Endothelial cell of umbilical vein (primary cell): ENCODE measurements at regions not wholly inside any gene's neighbourhood (a gene's known extent, or its start where the extent isn't known, plus 50 kb on each side); places are given as distances from the start of the nearest gene placed in this dataset.
"Not testable (repeated sequence)": the region's sequence is repeated elsewhere in the genome, so short reads cannot be mapped to it uniquely, and the experiment has no call there.

ENCODE experiments used
- BruUV-seq: library from RNA; stranded (reverse); fragments of 400-500 nt; replicated peaks from 2 replicates; lab custom pipeline; 2021; lab: Mats Ljungman, UMichigan
- CTCF ChIA-PET: fragments of 300-600, 350-600 bp; sonication (Branson Sonifier 250); formaldehyde crosslinking; loops from one replicate; lab custom pipeline; 2021; ENCODE audit warnings: antibody characterized with exemption, inconsistent platforms; lab: Charles Lee
- POLR2A ChIA-PET: fragments of 300-600, 350-600 bp; sonication (Branson Sonifier 250); formaldehyde crosslinking; loops from one replicate; lab custom pipeline; 2021; ENCODE audit warnings: antibody characterized with exemption, inconsistent platforms; lab: Charles Lee
- DNase-seq: peaks from one replicate; pipeline ENCODE4 v3.0.0-alpha.2; 2011; ENCODE audit warnings: low read depth, low spot score
- FAIRE-seq: peaks from 2 replicates; lab custom pipeline; 2011; peaks lifted over from hg19 to GRCh38; lab: Jason Lieb, UNC
- H2AFZ ChIP-seq: 2 replicates; pipeline ENCODE4 v1.6.0; 2012; ENCODE audit warnings: low read depth, low read length, control low read depth, inconsistent platforms
- H3K27ac ChIP-seq: 2 replicates; pipeline ENCODE4 v1.5.1; 2011; ENCODE audit warnings: low read depth, mild to moderate bottlenecking, control low read depth, low read length, moderate library complexity; ENCODE audit not compliant: insufficient read depth
- H3K27me3 ChIP-seq, 2 experiments: 2 replicates each; pipeline versions ENCODE4 v1.6.0 to v1.6.1; 2011; ENCODE audit warnings: low read length in 2 of 2, mixed read lengths in 1 of 2; ENCODE audit not compliant: control insufficient read depth in 2 of 2, insufficient read depth in 2 of 2
- H3K36me3 ChIP-seq, 2 experiments: 2 replicates in 1 of 2; 3 replicates in 1 of 2; pipeline ENCODE4 v1.5.1; 2011; ENCODE audit warnings: low read length in 2 of 2, mild to moderate bottlenecking in 1 of 2, moderate library complexity in 1 of 2; ENCODE audit not compliant: control insufficient read depth in 2 of 2, insufficient read depth in 2 of 2; ENCODE audit errors: extremely low read depth in 1 of 2
- H3K4me1 ChIP-seq: 3 replicates; pipeline ENCODE4 v1.5.1; 2011; ENCODE audit warnings: mild to moderate bottlenecking, low read length; ENCODE audit not compliant: control insufficient read depth, insufficient read depth; ENCODE audit errors: extremely low read depth
- H3K4me2 ChIP-seq: 2 replicates; pipeline ENCODE4 v1.6.1; 2011; ENCODE audit warnings: low read length, control low read depth, mixed read lengths; ENCODE audit not compliant: insufficient read depth
- H3K4me3 ChIP-seq, 3 experiments: fragments of 200-600 bp in 1 of 3; sonication (generic), shearing (Covaris generic) in 1 of 3; replicated peaks in 1 of 3; 2 replicates each; pipeline ENCODE4 v1.5.1; 2011 to 2016; ENCODE audit warnings: control low read depth in 3 of 3, low read length in 3 of 3, mild to moderate bottlenecking in 2 of 3, inconsistent platforms in 1 of 3, low read depth in 1 of 3, moderate library complexity in 1 of 3; ENCODE audit not compliant: insufficient read depth in 1 of 3
- H3K79me2 ChIP-seq: 2 replicates; pipeline ENCODE4 v1.6.0; 2012; ENCODE audit warnings: low read length, inconsistent platforms; ENCODE audit not compliant: control insufficient read depth, insufficient read depth
- H3K9ac ChIP-seq: replicated peaks from 2 replicates; pipeline ENCODE3; 2011; ENCODE audit warnings: low read length, control low read depth; ENCODE audit not compliant: insufficient read depth; ENCODE audit errors: extremely low read depth
- H3K9me1 ChIP-seq: replicated peaks from 3 replicates; pipeline ENCODE4 v1.6.0; 2011; ENCODE audit warnings: mild to moderate bottlenecking, low read length; ENCODE audit not compliant: control insufficient read depth, insufficient read depth; ENCODE audit errors: extremely low read depth
- H3K9me3 ChIP-seq: replicated peaks from 2 replicates; pipeline ENCODE4 v1.5.1; 2012; ENCODE audit warnings: low read length, inconsistent platforms; ENCODE audit not compliant: control insufficient read depth, insufficient read depth
- H4K20me1 ChIP-seq: replicated peaks from 2 replicates; pipeline ENCODE3; 2011; ENCODE audit warnings: mild to moderate bottlenecking, low read length; ENCODE audit not compliant: control insufficient read depth, insufficient read depth; ENCODE audit errors: extremely low read depth
- EZH2 ChIP-seq: IDR thresholded peaks from 2 replicates; pipeline ENCODE4 v1.6.1; 2012; ENCODE audit warnings: borderline replicate concordance, low read depth, mild to moderate bottlenecking, moderate library complexity, low read length, inconsistent platforms; ENCODE audit not compliant: severe bottlenecking
- GATA2 ChIP-seq: IDR thresholded peaks from 2 replicates; pipeline ENCODE4 v1.7.0; 2011; ENCODE audit warnings: low read depth, mild to moderate bottlenecking, moderate library complexity, mixed read lengths, low read length; ENCODE audit not compliant: insufficient read length, insufficient read depth
- MYC ChIP-seq: IDR thresholded peaks from one replicate; pipeline ENCODE4 v1.6.1; 2011; ENCODE audit warnings: mild to moderate bottlenecking, low read depth, low read length
- POLR2A ChIP-seq: IDR thresholded peaks from 2 replicates; pipeline ENCODE4 v1.6.1; 2012; ENCODE audit warnings: low read depth, mild to moderate bottlenecking, control low read depth, low read length
- POLR2AphosphoS5 ChIP-seq: IDR thresholded peaks from 2 replicates; pipeline ENCODE4 v1.6.1; 2012; ENCODE audit warnings: low read depth, mild to moderate bottlenecking, control low read depth, low read length, moderate library complexity; ENCODE audit not compliant: insufficient read depth
- dilution Hi-C: fragments of 300-500 bp; cut with MboI; formaldehyde crosslinking; loops from one replicate; pipeline ENCODE4 v1.15.0; 2019; ENCODE audit warnings: low sequenced_read_pairs; ENCODE audit not compliant: extremely low pct_ligation_motif_present
- intact Hi-C: fragments of 100-400 bp; cut with micrococcal nuclease; formaldehyde crosslinking; loops from one replicate; pipeline ENCODE4 v1.10.0; 2022
- TF ChIP-seq, protein P1 (sequence below), 2 donors: IDR thresholded peaks; 1 replicate in 1 of 2; 2 replicates in 1 of 2; pipeline ENCODE4 v1.5.1; 2011; ENCODE audit warnings: low read length in 2 of 2, mild to moderate bottlenecking in 2 of 2, moderate library complexity in 2 of 2, control low read depth in 1 of 2, inconsistent platforms in 1 of 2, low read depth in 1 of 2; ENCODE audit not compliant: insufficient read depth in 1 of 2; ENCODE audit errors: extremely low read depth in 1 of 2

DNA sequence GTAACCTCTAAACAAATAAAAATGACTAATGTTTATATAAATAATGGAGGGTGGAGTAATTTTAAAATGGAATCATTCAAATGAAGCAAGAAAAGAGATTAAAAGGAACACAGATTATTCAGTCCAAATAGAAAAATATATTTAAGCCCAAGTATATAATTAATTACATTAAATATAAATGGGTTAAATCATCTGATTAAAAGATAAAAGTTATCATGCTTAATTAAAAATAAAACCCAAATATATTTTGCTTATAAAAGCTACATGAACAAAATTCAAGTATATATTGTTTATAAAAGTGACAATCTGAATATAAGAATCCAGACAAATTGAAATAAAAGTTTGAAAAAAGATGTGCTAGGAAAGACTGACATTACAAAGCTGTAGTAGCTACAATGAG is 63.9 kb upstream of the ACTRT2 start:
- Histone ChIP-seq H3K27me3 (no peaks in the 10 kb centered on the region), H3K9me1 (no peaks in the 10 kb centered on the region), H3K27ac (no peak overlapping the region), H3K36me3 (no peaks in the 10 kb centered on the region), H3K9ac (no peak overlapping the region), H3K79me2 (no peaks in the 10 kb centered on the region), H2AFZ (no peak overlapping the region), H3K9me3 (peaks cover 6% of the 10 kb centered on the region), H3K4me3 (no peak overlapping the region), H3K4me2 (no peak overlapping the region), H4K20me1 (no peaks in the 10 kb centered on the region), H3K4me1 (no peaks in the 10 kb centered on the region)
- ChIA-PET CTCF (no interaction called here), POLR2A (no interaction called here)
- TF ChIP-seq EZH2: no peak
- TF ChIP-seq POLR2AphosphoS5: no peak
- no peak for TF ChIP-seq POLR2A
- no peak for TF ChIP-seq MYC
- TF ChIP-seq, protein P1, sequence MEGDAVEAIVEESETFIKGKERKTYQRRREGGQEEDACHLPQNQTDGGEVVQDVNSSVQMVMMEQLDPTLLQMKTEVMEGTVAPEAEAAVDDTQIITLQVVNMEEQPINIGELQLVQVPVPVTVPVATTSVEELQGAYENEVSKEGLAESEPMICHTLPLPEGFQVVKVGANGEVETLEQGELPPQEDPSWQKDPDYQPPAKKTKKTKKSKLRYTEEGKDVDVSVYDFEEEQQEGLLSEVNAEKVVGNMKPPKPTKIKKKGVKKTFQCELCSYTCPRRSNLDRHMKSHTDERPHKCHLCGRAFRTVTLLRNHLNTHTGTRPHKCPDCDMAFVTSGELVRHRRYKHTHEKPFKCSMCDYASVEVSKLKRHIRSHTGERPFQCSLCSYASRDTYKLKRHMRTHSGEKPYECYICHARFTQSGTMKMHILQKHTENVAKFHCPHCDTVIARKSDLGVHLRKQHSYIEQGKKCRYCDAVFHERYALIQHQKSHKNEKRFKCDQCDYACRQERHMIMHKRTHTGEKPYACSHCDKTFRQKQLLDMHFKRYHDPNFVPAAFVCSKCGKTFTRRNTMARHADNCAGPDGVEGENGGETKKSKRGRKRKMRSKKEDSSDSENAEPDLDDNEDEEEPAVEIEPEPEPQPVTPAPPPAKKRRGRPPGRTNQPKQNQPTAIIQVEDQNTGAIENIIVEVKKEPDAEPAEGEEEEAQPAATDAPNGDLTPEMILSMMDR (IDR thresholded peaks at IDR 0.05; ENCODE audit: extremely low read depth in 1 of 2, insufficient read depth in 1 of 2, low read depth in 1 of 2, low read length in 2 of 2): no peak
- TF ChIP-seq GATA2: no peak
- DNase-seq (no peak), FAIRE-seq (no peak)
- no TSS peak for BruUV-seq
- intact Hi-C loops: no loop called here
- dilution Hi-C loops: no loop called here

DNA sequence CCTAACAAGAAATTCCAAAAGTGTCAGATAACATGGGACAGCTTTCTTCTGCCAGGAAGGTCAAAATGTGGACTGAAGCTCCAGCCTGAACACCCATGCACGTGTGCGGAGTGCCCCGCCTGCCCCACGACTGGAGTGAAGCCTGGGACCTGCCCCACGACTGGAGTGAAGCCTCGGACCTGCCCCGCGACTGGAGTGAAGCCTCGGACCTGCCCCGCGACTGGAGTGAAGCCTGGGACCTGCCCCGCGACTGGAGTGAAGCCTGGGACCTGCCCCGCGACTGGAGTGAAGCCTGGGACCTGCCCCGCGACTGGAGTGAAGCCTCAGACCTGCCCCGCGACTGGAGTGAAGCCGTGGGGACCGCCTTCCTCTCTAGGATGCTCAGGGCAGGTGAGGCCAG is 61.4 kb upstream of the ACTRT2 start:
- BruUV-seq, H3K27me3 ChIP-seq, H4K20me1 ChIP-seq, intact Hi-C loops, H3K4me2 ChIP-seq, CTCF ChIA-PET, H3K9me1 ChIP-seq, H3K9me3 ChIP-seq, H3K9ac ChIP-seq, DNase-seq, H3K27ac ChIP-seq, POLR2A ChIA-PET, FAIRE-seq, H2AFZ ChIP-seq, dilution Hi-C loops, H3K36me3 ChIP-seq, H3K4me3 ChIP-seq, H3K79me2 ChIP-seq, H3K4me1 ChIP-seq: not testable (repeated sequence)
